Activated T-cell treated with anti-CD3 and anti-CD28 coated beads, Interleukin-2, amount 50 U/mL, for 1 hour (primary cell): ENCODE measurements at regions not wholly inside any gene's neighbourhood (a gene's known extent, or its start where the extent isn't known, plus 50 kb on each side); places are given as distances from the start of the nearest gene placed in this dataset.

Source experiments
- DNase-seq: peaks from one replicate; pipeline ENCODE4 v3.0.0-alpha.2; 2020

DNA sequence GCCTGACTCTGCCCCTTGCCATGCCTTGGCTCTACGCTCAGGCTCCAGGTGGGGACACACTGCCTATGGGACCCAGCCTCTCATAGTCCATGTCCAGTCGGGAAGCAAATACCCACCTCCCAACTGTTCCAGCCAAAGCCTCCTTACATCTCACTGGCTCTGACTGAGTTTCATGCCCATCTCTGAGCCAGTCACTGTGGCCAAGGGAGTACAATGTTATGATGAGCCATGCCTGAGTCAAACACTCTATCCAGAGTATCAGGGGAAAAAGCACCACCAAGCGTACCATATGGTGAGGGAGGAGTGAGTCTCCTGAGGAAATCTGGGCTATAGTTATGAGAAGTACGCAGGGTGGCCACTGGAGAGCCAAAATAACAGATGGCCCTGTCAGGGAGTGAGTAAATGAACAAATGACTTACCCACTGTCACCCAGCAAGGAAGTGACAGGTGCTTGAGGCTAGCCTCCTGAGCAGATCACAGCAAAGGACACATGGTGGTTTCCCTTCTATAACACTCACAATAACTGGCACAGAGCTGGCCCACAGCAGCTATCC, 236.6 kb upstream of the GJB5 start:
- DNase-seq: no peak

DNA sequence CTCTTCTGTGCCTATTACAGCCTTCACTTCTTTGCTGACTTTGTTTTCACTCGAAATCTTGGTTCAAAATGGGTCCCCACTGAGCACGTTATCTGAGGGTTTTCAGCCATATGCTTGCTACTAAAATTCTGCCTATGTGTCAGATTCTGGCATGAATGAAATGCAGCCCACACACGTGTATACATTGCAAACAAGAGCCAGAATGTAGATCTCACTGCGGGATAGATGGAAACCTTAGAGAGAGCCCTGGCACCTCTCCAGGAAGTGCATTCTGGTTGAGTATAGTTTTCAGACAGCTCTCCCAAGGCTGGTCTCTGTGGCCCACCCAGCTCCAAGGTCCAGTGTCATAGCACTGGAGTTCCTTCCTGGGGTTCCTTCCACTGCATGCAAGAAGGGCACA, 234.7 kb upstream of the GJB5 start:
- no peak for DNase-seq

DNA sequence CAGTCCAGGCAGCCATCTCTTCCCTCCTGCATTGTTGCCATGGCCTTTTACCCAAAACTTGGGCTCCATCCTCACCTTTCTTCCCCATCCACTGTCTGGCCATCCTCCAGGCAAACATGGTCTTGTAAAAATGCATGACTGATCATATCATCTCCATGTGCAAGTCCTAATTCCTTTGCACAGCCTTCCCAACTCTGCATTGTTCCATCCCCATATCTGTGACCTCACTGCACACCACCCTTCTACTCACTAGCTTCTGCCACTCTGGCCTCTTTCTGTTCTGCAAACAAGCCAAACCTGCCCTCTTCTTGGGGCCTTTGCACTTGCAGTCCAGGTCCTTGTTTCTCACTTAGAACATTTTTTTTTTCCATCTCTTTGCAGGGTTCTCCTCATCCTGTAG, 230.1 kb upstream of the GJB5 start:
- DNase-seq: no peak

DNA sequence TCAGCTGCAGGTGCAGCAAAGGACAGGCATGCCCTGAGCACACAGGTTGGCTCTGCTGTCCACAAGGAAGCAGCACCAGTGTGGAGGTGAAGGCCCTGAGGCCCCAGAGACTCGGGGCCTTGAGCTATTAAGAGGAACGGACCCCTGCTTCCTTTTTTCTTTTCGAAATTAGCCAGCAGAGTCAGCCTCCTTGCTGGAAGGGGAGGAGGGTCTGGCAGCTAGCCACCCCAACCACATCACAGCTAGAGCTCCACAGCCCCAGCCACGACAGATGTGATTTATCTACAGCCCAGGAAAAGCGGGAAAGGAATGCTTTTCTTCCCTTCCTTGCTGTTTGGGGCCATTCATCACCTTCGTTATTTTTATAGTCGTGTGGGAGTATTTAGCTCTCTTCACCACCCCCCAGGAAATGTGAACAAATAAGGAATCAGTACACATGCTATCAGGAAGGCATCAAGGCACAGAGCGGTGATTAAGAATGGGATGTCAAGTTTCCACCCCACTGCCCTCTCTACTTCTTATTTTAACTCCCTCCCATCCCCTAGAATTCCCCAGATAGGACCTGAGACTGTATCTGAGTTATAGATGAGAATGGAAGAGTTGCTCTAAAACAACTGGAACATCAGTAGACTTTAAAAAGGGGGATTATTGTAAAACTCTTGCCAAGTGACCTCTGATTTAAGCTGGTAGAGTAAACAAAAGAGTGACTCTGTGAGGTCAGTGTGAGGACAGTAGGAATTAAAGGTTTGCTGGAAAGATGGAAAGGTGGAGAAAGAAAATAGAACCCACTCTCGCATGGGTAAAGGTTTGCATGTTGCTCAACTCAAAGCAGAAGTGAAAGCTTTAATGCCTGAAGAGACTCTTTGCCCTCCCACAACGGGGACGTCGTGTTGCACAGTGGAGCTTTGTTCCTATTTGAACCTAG, 224.7 kb upstream of the GJB5 start:
- DNase-seq: no peak

DNA sequence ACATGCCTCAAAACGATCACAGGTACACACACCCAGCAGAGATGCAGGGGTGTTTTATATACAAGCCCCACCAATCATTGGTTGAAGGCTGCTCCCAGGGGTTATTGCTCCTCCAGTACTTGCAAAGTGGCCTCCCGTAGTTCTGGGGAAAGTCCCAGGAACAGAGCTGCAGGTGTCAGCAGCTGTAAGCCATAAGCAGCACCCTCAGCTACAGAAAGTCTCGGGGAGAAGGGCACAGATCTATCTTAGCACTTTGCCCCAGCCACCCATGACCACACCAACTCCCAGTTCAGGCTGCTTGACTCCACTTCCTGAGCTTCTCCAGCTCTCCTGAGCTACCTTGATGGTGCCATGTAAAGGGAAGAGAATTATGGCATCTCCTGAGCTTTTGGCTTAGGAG, 222.7 kb upstream of the GJB5 start:
- DNase-seq: no peak

DNA sequence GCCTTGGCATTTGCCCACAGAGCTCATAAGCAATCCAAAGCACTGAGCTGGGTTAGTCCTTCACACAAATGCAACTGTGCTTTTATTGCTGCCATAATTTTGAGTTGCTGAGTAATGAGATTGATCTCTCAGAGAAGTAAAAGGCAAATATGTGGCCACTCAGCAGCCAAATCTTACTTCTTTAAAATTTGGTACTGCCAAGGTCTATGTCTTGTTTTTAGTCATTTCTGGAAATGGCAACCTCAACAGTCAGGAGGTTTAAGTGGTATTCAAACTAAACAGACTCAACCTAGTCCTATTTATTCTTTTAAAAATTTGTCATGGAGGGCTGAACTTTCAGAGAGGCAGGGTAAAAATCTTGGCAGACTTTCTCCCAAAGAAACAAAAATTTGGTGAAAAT, 216.4 kb upstream of the GJB5 start:
- DNase-seq: no peak

DNA sequence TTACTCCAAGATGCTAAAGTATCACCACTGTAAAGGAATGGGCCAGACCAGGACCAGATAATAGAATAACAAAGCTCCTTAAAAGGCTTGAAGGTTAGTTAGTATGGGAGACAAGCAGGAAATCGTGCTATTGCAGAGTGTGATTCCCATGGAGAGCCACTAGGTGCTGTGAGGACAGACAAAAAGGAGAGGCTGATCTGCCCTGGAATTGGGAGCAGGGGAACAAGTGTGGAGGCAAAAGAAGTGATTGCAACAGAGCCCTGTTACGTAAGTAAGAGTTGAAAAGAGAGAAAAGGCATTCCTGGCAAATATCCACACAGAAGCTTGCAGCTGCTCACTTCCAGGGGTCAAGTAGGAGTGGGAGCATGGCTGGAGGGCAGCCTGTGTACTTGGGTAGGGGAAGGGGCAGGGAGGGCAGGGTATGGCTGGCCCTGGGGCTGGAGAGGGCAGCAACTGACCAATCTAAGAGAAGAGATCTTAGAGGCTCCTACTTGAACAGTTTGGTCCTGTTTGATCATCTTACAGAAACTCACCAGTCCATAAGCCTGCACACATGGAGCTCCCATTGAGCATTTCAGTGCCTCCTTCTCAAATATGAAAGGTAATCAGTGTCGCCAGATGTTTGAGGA, 207.7 kb upstream of the GJB5 start:
- DNase-seq: no peak

DNA sequence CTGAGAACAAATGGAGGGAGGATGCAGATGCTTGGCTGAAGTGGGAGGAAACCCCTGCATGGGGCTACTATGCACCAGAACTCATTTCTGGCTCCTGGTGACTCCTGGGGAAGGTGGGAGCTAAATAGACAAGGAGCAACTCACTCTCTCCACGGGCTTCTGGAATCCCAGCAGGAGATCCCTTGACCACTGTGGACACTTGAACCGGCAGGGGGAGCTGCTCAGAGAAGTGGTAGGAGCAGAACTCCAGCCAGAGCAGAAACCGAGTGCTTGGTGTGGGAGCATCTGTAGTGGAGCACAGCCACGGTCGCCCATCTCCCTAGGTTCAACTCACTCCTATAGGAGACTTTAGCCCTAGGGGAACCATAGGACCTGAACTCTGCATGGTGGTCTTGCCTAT, 205.6 kb upstream of the GJB5 start:
- DNase-seq: no peak

DNA sequence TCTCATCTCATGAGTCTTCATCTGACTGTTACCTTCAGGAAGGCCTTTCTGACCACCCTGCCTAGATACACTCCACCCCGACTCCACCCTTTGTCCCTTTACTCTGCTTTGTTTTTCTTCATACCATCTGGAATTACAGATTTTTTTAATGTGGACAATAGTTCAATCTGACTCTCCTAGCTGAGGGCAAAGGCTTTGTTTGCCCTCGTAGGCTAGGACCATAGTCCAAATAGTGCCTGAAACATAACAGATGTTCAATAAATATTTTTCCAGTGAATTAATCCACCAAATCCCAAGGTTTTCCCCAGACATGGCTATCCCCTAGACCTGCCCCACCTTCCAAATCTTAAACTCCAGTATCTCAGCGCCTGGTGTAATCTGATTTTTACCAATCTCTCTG, 176.5 kb upstream of the GJB5 start:
- no peak for DNase-seq

DNA sequence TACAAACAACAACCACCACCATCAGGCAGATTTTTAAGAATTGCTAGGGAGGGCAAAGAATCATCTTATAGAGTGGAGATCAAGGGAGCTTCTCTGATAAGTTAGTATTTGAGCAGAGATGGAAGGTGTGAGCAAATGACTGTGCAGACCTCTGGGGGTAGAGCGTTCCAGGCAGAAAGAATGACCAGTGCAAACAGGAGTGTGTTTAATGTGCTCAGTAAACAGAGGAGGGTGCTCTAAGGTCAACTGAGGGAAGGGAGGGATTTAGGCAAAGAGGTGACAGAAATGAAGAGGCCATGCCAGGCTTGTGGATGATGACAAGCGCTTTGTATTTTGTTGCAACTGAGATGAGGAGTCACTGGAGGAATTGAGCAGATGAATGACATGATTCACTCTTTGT, 172.5 kb upstream of the GJB5 start:
- no peak for DNase-seq

DNA sequence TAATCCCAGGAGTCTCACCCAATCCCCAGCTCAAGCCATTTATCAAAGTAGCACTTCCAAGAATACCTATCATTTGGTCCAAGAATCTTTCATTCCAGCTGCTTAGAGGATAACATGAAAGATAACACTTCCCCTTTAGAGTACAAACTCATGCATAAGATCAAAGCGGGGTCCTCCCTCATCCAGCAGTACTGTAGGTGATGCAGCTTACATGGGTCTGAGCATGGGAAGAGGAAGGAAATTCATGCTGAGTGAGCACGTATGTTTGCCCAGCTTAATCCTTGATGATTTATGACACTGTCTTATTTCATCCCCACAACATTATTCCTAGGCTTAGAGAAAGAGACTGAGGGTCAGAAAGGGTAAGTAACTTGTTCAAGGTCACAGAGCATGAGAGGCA, 167.1 kb upstream of the GJB5 start:
- DNase-seq: no peak

DNA sequence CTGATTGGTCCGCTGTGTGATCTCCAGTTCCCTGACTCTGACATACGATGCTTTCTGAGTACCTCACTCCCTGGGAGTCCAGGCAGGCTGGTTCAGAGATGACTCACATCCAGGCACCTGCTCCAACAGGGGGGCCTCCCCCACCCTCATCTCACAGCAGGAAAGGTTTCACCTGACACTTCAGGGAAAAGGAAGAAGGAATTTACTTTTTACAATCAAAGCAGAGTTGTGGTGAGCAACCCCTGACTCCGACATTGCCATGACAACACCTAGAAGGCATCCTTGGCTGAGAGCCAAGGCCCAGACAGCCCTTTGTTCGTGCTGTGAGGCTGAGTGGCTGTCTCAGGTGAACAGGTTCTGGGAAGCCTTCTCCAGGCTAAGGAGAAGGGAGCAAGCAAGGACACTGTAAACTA, 164.6 kb upstream of the GJB5 start:
- no peak for DNase-seq

DNA sequence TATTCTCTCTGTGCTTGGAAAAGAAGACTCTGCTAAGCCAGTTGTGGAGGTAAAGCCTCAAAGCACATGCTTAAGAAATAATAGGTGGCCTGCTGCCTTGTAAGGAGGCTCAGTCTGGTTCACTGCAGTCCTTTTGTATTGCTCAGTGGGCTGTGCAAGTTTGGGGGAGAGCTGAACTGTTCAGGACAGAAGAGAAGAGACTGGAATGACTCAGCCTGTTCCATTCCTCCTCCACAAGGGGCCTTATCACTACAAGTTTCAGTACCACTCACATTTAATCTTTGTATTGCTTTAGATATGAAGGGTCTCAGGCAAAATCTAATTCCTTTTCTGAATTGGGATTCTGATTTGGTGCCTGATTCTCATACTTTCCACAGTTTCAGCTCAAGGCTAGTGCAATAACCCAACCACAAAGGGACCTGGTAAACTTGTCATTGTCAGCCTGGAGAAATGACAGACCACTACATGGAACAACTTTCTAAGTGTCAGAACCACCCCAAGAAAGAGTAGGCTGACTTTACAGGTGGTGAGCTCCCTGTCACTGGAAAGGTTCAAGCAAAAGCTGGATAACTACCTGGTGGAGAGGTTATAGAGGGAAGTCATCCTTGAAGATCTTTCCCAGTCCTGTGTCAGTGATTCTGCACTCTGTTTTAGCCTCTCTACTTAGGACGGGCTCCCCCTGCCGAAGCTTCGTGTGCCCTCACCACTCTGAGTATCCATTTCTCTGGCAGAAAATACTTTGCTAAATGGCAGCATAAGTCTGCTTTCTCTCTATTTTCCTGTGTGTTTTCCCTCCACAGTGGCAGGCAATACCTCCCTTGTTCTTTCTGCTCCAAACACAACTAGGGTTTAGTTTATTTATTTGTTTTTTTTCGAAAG, 162.9 kb upstream of the GJB5 start:
- no peak for DNase-seq

DNA sequence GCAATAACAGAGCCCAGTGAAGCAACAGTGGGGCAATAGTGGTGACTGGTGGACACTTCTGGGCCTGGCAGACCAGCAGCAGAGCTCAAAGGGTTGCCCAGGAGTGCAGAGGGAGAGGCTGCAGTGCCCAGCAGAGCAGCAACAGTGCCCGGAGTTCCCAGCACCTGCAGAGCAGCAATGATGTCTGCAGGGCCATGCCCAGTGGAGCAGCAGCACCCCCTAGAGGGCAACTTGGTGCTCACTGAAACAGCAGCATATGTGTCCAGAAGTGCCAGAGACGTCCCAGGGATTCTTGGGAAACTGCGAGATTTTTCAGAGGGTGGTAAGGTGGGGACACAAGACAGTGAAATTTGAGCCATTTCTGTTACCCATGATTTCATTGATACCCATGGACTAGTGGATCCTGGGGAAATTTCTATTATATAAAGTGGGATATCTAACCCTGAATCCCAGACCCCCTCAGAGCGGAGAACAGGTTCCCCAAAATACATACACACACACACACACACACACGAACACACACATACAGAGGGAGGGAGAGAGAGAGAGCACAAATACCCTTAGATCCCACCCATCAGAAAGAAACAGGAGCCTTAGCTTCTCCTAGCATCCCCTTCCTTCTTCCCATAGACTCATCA, 156.9 kb upstream of the GJB5 start:
- DNase-seq: peak; percentile 31

DNA sequence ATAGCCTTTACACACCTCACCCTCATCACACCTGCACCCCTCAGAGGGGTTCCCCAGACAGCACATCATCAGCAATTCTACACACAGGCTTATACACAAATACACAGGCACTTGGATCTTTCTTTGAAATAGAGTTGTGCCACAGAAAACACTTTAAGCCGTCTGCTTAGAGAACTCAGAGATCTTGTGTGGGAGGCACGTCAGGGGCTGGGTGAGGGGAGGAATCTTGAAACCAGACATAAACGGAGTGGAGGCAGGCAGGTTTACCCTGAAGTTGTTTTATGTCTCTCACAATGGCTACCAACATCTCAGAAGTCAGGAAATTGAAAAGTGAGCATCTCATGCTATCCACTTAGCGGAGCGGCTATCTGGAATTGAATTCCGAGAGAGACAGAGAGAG, 151.9 kb upstream of the GJB5 start:
- no peak for DNase-seq

DNA sequence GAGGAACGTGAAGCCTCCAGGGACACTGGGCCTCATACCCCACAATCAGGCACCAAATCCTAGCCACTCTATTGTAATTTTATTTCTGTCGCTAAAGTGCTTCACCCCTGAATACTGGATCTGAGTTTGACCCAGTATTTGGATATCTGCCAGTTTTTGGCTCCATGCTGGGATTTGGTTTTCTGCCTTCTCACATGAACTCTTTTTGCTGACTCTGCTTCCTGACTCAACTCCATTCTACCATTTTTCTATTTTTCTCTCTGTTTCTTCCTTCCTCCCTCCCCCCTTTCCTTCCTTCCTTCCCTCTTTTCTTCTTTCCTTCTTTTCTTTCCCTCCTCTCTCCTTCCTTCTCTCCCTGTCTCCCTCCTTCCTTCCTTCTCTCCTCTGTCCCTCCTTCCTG, 151.3 kb upstream of the GJB5 start:
- DNase-seq: no peak

DNA sequence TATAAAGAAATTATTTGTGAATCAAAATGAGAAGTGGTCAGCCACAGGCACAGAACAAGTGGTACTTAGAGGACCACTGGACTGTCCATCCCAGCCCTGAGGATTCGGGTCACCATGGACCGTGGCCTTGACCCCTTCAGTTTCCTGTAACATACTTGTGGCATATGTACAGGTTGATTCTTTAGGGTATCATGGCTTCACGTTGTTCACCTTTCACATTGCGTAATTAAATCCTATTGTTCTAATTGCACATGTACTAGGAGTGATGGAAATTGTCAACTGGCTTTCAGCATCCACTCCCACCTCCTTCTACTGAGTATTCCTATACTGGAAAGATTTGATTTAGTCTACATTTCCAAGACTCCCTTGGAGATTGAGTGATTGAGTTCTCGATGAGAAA, 148.3 kb upstream of the GJB5 start:
- DNase-seq: no peak

DNA sequence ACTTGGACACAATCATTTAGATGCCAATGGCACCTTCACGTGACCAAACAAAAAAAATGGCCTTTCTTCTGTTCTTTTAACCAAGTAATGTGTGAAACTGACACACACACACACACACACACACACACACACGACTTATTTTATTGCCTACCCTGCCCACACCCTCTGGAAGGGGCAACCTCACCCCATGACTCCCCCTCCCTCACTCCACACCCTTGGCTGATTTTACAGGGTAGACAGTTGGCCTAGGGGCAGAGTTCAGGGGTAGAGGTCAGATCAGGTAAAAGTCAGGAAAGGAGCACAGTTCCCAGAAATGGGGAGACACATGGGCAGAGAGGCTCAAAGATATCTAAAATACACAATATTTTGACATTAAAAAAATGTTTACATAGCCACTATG, 144.8 kb upstream of the GJB5 start:
- no peak for DNase-seq

DNA sequence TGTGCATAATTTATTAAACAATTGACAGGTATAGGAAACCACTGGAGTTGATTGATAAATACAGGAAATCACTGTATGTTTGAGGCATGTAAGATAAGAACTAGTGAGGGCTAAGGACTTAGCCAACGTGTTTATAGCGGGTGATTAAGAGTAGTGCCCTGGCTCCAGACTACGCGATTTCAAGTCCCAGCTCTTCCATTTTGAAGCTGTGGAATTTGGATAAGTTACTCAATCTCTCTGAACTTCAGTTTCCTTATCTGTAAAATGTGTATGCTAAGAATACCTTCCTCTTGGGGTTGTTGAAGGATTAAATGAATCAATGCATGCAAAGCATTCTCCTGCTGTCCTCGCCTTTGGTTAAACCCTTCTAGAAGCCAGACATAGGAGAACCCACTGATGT, 143.3 kb upstream of the GJB5 start:
- DNase-seq: no peak

DNA sequence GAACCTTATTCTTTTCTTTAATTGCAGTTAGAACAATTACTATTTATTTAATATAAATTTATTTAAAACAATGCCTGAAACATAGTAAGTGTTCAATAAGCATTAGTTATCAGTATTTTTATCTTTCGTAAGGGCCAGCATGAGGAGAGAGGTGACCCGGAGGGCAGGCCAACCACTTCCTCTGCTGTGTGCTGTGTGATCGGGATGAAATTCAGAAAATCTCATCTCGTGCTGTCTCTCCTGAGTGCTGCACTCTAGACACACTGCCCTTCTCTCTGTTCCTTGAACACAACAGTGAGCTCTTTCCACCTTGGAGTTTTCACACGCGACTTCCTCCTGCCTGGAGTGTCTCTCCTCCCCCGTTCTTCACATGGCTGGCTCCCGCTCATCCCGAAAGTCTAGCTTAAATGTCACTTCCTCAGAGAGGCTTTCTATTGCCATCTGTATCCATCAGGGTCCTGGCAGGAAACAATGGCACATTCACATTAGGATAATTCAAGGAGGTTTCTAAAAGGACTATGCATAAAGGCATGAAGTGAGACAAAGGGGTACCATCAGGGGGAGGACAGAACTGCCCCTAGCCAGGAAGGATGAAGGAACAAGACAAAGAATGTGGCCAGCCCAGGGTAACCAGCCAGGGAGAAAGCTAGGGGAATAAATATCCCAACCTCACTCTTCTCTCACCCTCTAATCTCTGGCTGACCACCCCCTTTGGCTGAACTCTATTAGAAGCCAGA, 142.6 kb upstream of the GJB5 start:
- DNase-seq: no peak

DNA sequence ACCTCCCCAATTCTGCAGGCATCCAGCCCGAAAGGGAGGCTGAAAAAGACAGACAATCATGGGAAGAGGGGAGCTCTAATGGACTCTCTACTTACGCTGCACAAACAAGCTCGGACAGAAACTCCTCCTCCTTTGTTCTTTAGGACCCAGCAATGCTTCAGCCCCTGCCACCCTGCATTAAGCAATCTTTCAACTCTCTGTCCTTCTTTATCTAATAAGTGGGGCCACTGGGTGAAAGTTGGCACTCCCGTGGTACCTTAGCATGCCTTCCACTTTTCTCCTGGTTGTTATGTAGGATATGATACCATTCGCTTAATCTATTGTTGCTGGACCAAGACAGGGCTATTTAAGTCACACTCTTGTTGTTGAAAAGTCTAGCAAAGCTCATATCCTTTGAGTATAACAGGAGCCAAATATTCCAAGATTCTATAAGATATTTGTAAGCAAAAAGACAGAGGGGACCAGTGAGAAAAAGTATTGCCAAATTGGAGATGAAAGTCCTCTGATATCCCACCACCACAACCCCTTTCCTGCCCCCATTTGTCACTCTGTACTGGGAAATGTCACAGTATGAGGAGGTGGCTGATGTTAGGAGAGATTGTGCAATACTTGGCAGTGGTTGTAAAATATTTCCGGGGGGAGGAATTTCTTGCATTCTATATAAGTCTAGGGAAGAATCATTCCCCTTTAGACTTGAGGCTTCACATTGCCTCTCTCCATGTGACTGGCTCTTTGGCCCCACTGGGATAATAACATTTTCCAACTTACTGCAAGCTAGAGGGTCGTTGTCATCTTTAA, 137.3 kb upstream of the GJB5 start:
- DNase-seq: no peak
